Progenitor cell of endocrine pancreas (in vitro differentiated cells): ENCODE measurements at regions not wholly inside any gene's neighbourhood (a gene's known extent, or its start where the extent isn't known, plus 50 kb on each side); places are given as distances from the start of the nearest gene placed in this dataset.

Experiments used
- DNase-seq: peaks from one replicate; pipeline ENCODE4 v3.0.0; 2021; ENCODE audit warnings: low spot score; ENCODE audit not compliant: unreplicated experiment
- H3K27ac Mint-ChIP-seq: 2 replicates; pipeline ENCODE4 v1.8.0; 2021; ENCODE audit warnings: mild to moderate bottlenecking, moderate library complexity, mixed read lengths
- H3K27me3 Mint-ChIP-seq: 2 replicates; pipeline ENCODE4 v1.8.0; 2021; ENCODE audit warnings: mixed read lengths
- H3K36me3 Mint-ChIP-seq: 2 replicates; pipeline ENCODE4 v1.8.0; 2022; ENCODE audit warnings: mixed read lengths; ENCODE audit not compliant: insufficient read depth
- H3K4me1 Mint-ChIP-seq: 2 replicates; pipeline ENCODE4 v1.8.0; 2021; ENCODE audit warnings: low read depth, mixed read lengths
- H3K4me3 Mint-ChIP-seq: 2 replicates; pipeline ENCODE4 v1.8.0; 2021; ENCODE audit warnings: low read depth, mild to moderate bottlenecking, moderate library complexity, mixed read lengths
- H3K9me3 Mint-ChIP-seq: 2 replicates; pipeline ENCODE4 v1.8.0; 2021; ENCODE audit warnings: low read depth, mixed read lengths
- CTCF ChIP-seq: fragments of 200-600 bp; sonication (generic); IDR thresholded peaks from one replicate; pipeline ENCODE4 v1.5.0; 2021; ENCODE audit warnings: antibody characterized with exemption, mild to moderate bottlenecking; ENCODE audit not compliant: unreplicated experiment

GRCh38 chr14:53881161-53881871, 75.3 kb downstream of the BMP4 start:
- Mint-ChIP-seq H3K4me3 (no peak overlapping the region), H3K4me1 (peaks cover 13% of the 10 kb centered on the region), H3K9me3 (peaks cover 5% of the 10 kb centered on the region), H3K27me3 (no peaks in the 10 kb centered on the region), H3K27ac (peak overlapping the region; percentile 33), H3K36me3 (peaks cover 2% of the 10 kb centered on the region)
- no peak for TF ChIP-seq CTCF
- DNase-seq, result no peak

GRCh38 chr14:53880761-53881160, 75.9 kb downstream of the BMP4 start:
- TF ChIP-seq CTCF, result no peak
- Mint-ChIP-seq H3K27me3 (no peaks in the 10 kb centered on the region), H3K4me3 (no peak overlapping the region), H3K4me1 (peaks cover 13% of the 10 kb centered on the region), H3K36me3 (peaks cover 2% of the 10 kb centered on the region), H3K9me3 (peaks cover 5% of the 10 kb centered on the region), H3K27ac (peak overlapping the region; percentile 33)
- DNase-seq, result no peak

- peaks cover 13% of the 10 kb centered on the region for H3K4me1 Mint-ChIP-seq
- no peaks in the 10 kb centered on the region for H3K27me3 Mint-ChIP-seq
- DNase-seq, result no peak
- H3K9me3 Mint-ChIP-seq, result peaks cover 5% of the 10 kb centered on the region
- TF ChIP-seq CTCF, result no peak
- peaks cover 2% of the 10 kb centered on the region for H3K36me3 Mint-ChIP-seq
- H3K27ac Mint-ChIP-seq, result no peak overlapping the region
- H3K4me3 Mint-ChIP-seq, result no peak overlapping the region
Measured at GRCh38 chr14:53879747-53880146, 76.9 kb downstream of the BMP4 start.

GRCh38 chr14:53879022-53879686, 77.5 kb downstream of the BMP4 start:
- TF ChIP-seq CTCF, result no peak
- DNase-seq, result no peak
- Mint-ChIP-seq H3K27ac (no peak overlapping the region), H3K27me3 (no peaks in the 10 kb centered on the region), H3K4me1 (peaks cover 13% of the 10 kb centered on the region), H3K36me3 (peaks cover 2% of the 10 kb centered on the region), H3K9me3 (peaks cover 5% of the 10 kb centered on the region), H3K4me3 (no peak overlapping the region)

GRCh38 chr14:53875324-53875897, 81.2 kb downstream of the BMP4 start:
- Mint-ChIP-seq H3K9me3 (peaks cover 5% of the 10 kb centered on the region), H3K27ac (no peak overlapping the region)
- no peak for DNase-seq

More at GRCh38 chr14:53875324-53875897, 81.2 kb downstream of the BMP4 start:
- no peak for TF ChIP-seq CTCF
- Mint-ChIP-seq H3K4me1 (peaks cover 5% of the 10 kb centered on the region), H3K4me3 (no peak overlapping the region), H3K36me3 (peaks cover 2% of the 10 kb centered on the region), H3K27me3 (no peaks in the 10 kb centered on the region)
